ENCODE measurements at regions not wholly inside any gene's neighbourhood (a gene's known extent, or its start where the extent isn't known, plus 50 kb on each side); places are given as distances from the start of the nearest gene placed in this dataset.

- ATAC-seq (no peak), FAIRE-seq (no peak), DNase-seq (ENCODE audit: low spot score) (no peak)
- H3K27me3 ChIP-seq (ENCODE audit: control insufficient read depth in 1 of 2, insufficient read depth in 2 of 2, low read length in 2 of 2): peaks cover 2 to 56% of the 10 kb centered on the region in 2 experiments; a peak in 4 of 5 replicates
- no peak overlapping the region for H2AFZ ChIP-seq (ENCODE audit: low read length)
- no peaks in the 10 kb centered on the region for H4K20me1 ChIP-seq (ENCODE audit: insufficient read depth, low read length)
- no peaks in the 10 kb centered on the region for H3K36me3 ChIP-seq (replicated peaks in 1 of 2; ENCODE audit: control insufficient read depth in 1 of 2, insufficient read depth in 2 of 2, low read length in 2 of 2)
- H3K9ac ChIP-seq (ENCODE audit: insufficient read depth, low read depth, low read length): no peak overlapping the region
- TF ChIP-seq CREB1 (IDR thresholded peaks at IDR 0.05) (0 out of 2 replicates have a peak, but pooled peaks have one; percentile 44), CREB1 (CRISPR knock-in tag; IDR thresholded peaks at IDR 0.05) (no peak), ATF7 (IDR thresholded peaks at IDR 0.05) (peak; percentile 91), ATF7 (CRISPR knock-in tag; IDR thresholded peaks at IDR 0.05) (no peak), ZNF83 (CRISPR knock-in tag; IDR thresholded peaks at IDR 0.05; ENCODE audit: borderline replicate concordance) (no peak)
- no peak overlapping the region for H3K4me2 ChIP-seq (ENCODE audit: low read depth, low read length)
- H3K27ac ChIP-seq (ENCODE audit: extremely low read length, insufficient read depth, low read length): no peak overlapping the region
- no TSS peak for BruUV-seq (replicated peaks)
- H3K4me3 ChIP-seq (replicated peaks in 1 of 3; ENCODE audit: insufficient read depth in 1 of 3, low read depth in 2 of 3, low read length in 3 of 3): no peak overlapping the region
- no peaks in the 10 kb centered on the region for H3K4me1 ChIP-seq (ENCODE audit: insufficient read depth, low read length)
- WGBS (ENCODE audit: low lambda C conversion rate): 33% methylated on average over 13 of the region's 16 CpGs
- in situ Hi-C loops (cut with HindIII; ENCODE audit: extremely low pct_ligation_motif_present, low pct_unique_long_range_greater_than_20kb): no loop called here
- ChIA-PET CTCF (ENCODE audit: low intra/inter-chr PET ratio, low total read pairs) (no interaction called here), POLR2A (no interaction called here)
- H3K9me3 ChIP-seq (ENCODE audit: low read length): no peaks in the 10 kb centered on the region
- H3K79me2 ChIP-seq (ENCODE audit: insufficient read depth, low read length): no peaks in the 10 kb centered on the region
- intact Hi-C loops (cut with micrococcal nuclease; ENCODE audit: unreplicated experiment): no loop called here
These were observed 50.0 kb downstream of the JAKMIP3 start for GRCh38 chr10:132115732-132116131.

- Histone ChIP-seq H2AFZ (ENCODE audit: low read length) (no peak overlapping the region), H3K27ac (ENCODE audit: extremely low read length, insufficient read depth, low read length) (no peak overlapping the region), H4K20me1 (ENCODE audit: insufficient read depth, low read length) (no peaks in the 10 kb centered on the region), H3K4me2 (ENCODE audit: low read depth, low read length) (no peak overlapping the region), H3K79me2 (ENCODE audit: insufficient read depth, low read length) (no peaks in the 10 kb centered on the region), H3K4me3 (replicated peaks in 1 of 3; ENCODE audit: insufficient read depth in 1 of 3, low read depth in 2 of 3, low read length in 3 of 3) (no peak overlapping the region), H3K9ac (ENCODE audit: insufficient read depth, low read depth, low read length) (no peak overlapping the region), H3K27me3 (ENCODE audit: control insufficient read depth in 1 of 2, insufficient read depth in 2 of 2, low read length in 2 of 2) (peaks cover 2 to 64% of the 10 kb centered on the region in 2 experiments; a peak in 3 of 5 replicates), H3K4me1 (ENCODE audit: insufficient read depth, low read length) (no peaks in the 10 kb centered on the region), H3K9me3 (ENCODE audit: low read length) (no peaks in the 10 kb centered on the region), H3K36me3 (replicated peaks in 1 of 2; ENCODE audit: control insufficient read depth in 1 of 2, insufficient read depth in 2 of 2, low read length in 2 of 2) (no peaks in the 10 kb centered on the region)
- TF ChIP-seq ZBTB44 (CRISPR knock-in tag; IDR thresholded peaks at IDR 0.05): no peak
- TF ChIP-seq NR3C1 (CRISPR knock-in tag; IDR thresholded peaks at IDR 0.05): no peak
- TF ChIP-seq HIC2 (CRISPR knock-in tag; IDR thresholded peaks at IDR 0.05; ENCODE audit: low read depth): no peak
- no peak for TF ChIP-seq ONECUT2 (CRISPR knock-in tag; IDR thresholded peaks at IDR 0.05)
- no peak for TF ChIP-seq NFE2 (CRISPR knock-in tag; IDR thresholded peaks at IDR 0.05)
- no peak for TF ChIP-seq ZNF558 (CRISPR knock-in tag; IDR thresholded peaks at IDR 0.05; ENCODE audit: borderline replicate concordance)
- TF ChIP-seq ZNF282 (IDR thresholded peaks at IDR 0.05; ENCODE audit: partially characterized antibody): no peak
- TF ChIP-seq MBNL3 (CRISPR knock-in tag; conservative IDR thresholded peaks at IDR 0.05): no peak
- FAIRE-seq (no peak), DNase-seq (ENCODE audit: low spot score) (no peak), ATAC-seq (no peak)
- WGBS (ENCODE audit: low lambda C conversion rate): 72% methylated on average over 23 of the region's 23 CpGs
- intact Hi-C loops (cut with micrococcal nuclease; ENCODE audit: unreplicated experiment): no loop called here
- in situ Hi-C loops (cut with HindIII; ENCODE audit: extremely low pct_ligation_motif_present, low pct_unique_long_range_greater_than_20kb): no loop called here
- ChIA-PET CTCF (ENCODE audit: low intra/inter-chr PET ratio, low total read pairs) (no interaction called here), POLR2A (no interaction called here)
- no TSS peak for BruUV-seq (replicated peaks)
These were observed 51.4 kb downstream of the JAKMIP3 start for GRCh38 chr10:132117146-132117545.

Measured in HepG2 (cell line).